Epithelial cell of esophagus (primary cell): ENCODE measurements at regions not wholly inside any gene's neighbourhood (a gene's known extent, or its start where the extent isn't known, plus 50 kb on each side); places are given as distances from the start of the nearest gene placed in this dataset.

Experiments
- DNase-seq: peaks from one replicate; pipeline ENCODE4 v3.0.0; 2010; ENCODE audit warnings: low read depth
- H3K4me3 ChIP-seq: 2 replicates; pipeline ENCODE4 v1.5.1; 2011; ENCODE audit warnings: mild to moderate bottlenecking, low read length, control low read depth
- TF ChIP-seq, protein P1 (sequence below): IDR thresholded peaks from 2 replicates; pipeline ENCODE4 v1.5.1; 2011; ENCODE audit warnings: low read depth, mild to moderate bottlenecking, low read length, control low read depth, inconsistent platforms; ENCODE audit not compliant: insufficient read depth; ENCODE audit errors: missing control alignments

DNA sequence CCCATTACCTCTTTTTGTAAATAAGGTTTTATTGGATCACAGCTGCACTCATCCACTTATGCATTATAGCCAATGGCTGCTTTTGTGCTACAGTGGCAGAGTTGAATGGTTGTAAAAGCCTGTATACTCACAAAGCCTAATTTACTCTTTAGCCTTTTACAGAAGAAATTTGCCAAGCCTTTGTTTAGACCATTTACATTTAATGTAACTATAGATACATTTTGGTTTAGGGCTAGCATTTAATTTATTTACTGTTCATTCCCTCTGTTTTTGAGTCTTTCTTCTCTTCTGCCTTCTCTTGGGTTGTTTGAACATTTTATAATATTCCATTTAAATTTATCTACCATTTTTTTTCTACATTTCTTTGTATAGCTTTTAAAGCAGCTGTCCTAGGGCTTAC is 217.1 kb upstream of the AMIGO2 start:
- TF ChIP-seq, protein P1, sequence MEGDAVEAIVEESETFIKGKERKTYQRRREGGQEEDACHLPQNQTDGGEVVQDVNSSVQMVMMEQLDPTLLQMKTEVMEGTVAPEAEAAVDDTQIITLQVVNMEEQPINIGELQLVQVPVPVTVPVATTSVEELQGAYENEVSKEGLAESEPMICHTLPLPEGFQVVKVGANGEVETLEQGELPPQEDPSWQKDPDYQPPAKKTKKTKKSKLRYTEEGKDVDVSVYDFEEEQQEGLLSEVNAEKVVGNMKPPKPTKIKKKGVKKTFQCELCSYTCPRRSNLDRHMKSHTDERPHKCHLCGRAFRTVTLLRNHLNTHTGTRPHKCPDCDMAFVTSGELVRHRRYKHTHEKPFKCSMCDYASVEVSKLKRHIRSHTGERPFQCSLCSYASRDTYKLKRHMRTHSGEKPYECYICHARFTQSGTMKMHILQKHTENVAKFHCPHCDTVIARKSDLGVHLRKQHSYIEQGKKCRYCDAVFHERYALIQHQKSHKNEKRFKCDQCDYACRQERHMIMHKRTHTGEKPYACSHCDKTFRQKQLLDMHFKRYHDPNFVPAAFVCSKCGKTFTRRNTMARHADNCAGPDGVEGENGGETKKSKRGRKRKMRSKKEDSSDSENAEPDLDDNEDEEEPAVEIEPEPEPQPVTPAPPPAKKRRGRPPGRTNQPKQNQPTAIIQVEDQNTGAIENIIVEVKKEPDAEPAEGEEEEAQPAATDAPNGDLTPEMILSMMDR = no peak

DNA sequence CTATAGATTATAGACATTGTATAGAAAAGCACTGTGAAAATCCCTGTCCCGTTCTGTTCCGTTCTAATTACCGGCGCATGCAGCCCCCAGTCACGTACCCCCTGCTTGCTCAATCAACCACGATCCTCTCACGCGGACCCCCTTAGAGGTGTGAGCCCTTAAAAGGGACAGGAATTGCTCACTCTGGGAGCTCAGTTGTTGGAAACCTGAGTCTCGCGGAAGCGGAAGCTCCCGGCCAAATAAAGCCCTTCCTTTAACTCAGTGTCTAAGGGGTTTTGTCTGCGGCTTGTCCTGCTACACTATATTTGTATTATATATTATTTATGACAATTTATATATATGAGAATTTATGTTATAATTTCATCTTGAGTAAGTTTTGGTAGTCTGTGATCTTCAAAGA is 213.6 kb upstream of the AMIGO2 start:
- TF ChIP-seq, protein P1 = no peak

More for the DNA sequence above, 217.1 kb upstream of the AMIGO2 start:
- DNase-seq = no peak
- no peak overlapping the region for H3K4me3 ChIP-seq

DNA sequence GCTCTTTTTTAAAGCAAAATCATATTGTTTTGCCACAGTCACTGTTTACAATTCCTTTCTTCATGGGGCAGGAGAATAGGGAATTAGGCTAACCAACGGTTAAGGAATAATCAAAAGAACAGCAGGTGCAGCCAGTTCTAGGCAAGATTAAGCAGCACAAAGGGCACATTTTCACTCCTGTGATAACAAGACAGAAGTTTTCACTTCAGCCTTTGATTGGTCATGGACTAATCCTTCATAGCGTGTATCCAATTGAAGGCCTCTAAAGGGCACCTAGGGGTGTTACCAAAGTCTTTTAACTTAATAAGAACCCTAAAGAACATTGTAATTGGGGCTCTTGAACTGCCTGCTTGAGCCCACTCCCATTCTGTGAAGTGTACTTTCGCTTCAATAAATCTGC is 206.9 kb upstream of the AMIGO2 start:
- TF ChIP-seq, protein P1 = no peak
- no peak for DNase-seq
- no peak overlapping the region for H3K4me3 ChIP-seq

More for the DNA sequence above, 213.6 kb upstream of the AMIGO2 start:
- DNase-seq = no peak
- H3K4me3 ChIP-seq = no peak overlapping the region
